ENCODE measurements at regions not wholly inside any gene's neighbourhood (a gene's known extent, or its start where the extent isn't known, plus 50 kb on each side); places are given as distances from the start of the nearest gene placed in this dataset.
"Not testable (repeated sequence)": the region's sequence is repeated elsewhere in the genome, so short reads cannot be mapped to it uniquely, and the experiment has no call there.

GRCh38 chr13:73171271-73171682 is 112.5 kb downstream of the KLF5 start:
- intact Hi-C loops (cut with DNase I): no loop called here
- DNase-seq: no peak
- WGBS: 90% methylated on average over 5 of the region's 5 CpGs
- Histone ChIP-seq H3K4me1 (ENCODE audit: control insufficient read depth, insufficient read depth, low read length) (no peaks in the 10 kb centered on the region), H3K4me3 (ENCODE audit: low read length) (no peak overlapping the region), H3K27ac (ENCODE audit: low read length) (no peak overlapping the region), H3K27me3 (ENCODE audit: control insufficient read depth, insufficient read depth) (no peaks in the 10 kb centered on the region), H3K9me3 (ENCODE audit: control insufficient read depth, low read length) (no peaks in the 10 kb centered on the region)
- no peak for ATAC-seq

DNA sequence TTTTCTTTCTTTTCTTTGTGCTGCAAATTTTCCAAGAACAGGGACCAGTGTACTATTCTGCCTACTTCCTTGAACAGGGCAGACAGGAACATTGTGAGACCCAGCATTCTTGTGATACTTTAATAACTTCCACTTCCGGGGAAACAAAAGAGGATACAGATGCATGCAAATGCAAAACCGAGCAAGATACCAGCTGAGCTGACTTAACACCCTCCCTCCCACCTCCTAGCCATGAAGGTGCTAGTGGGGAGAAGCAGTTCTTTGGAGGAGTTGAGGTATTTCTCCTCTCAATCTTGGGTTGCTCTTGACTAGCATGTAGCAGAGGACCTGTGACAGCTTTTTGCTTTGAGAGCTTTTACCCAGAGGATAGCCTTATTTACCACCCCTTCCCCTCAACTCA is 111.2 kb downstream of the KLF5 start:
- Histone ChIP-seq H3K27me3 (ENCODE audit: control insufficient read depth, insufficient read depth) (no peaks in the 10 kb centered on the region), H3K9me3 (ENCODE audit: control insufficient read depth, low read length) (no peaks in the 10 kb centered on the region), H3K27ac (ENCODE audit: low read length) (no peak overlapping the region), H3K4me1 (ENCODE audit: control insufficient read depth, insufficient read depth, low read length) (no peaks in the 10 kb centered on the region), H3K4me3 (ENCODE audit: low read length) (no peak overlapping the region)
- intact Hi-C loops (cut with DNase I): no loop called here
- ATAC-seq (no peak), DNase-seq (no peak)
- WGBS: 5% methylated on average over 2 of the region's 2 CpGs

- Histone ChIP-seq H3K4me1 (ENCODE audit: control insufficient read depth, insufficient read depth, low read length) (no peaks in the 10 kb centered on the region), H3K9me3 (ENCODE audit: control insufficient read depth, low read length) (no peaks in the 10 kb centered on the region), H3K4me3 (ENCODE audit: low read length) (no peak overlapping the region), H3K27ac (ENCODE audit: low read length) (no peak overlapping the region), H3K27me3 (ENCODE audit: control insufficient read depth, insufficient read depth) (no peaks in the 10 kb centered on the region)
- intact Hi-C loops (cut with DNase I): no loop called here
- ATAC-seq: no peak
- WGBS: 78% methylated on average over 8 of the region's 8 CpGs
- no peak for DNase-seq
Observed at GRCh38 chr13:73168953-73169401, 110.2 kb downstream of the KLF5 start.

DNA sequence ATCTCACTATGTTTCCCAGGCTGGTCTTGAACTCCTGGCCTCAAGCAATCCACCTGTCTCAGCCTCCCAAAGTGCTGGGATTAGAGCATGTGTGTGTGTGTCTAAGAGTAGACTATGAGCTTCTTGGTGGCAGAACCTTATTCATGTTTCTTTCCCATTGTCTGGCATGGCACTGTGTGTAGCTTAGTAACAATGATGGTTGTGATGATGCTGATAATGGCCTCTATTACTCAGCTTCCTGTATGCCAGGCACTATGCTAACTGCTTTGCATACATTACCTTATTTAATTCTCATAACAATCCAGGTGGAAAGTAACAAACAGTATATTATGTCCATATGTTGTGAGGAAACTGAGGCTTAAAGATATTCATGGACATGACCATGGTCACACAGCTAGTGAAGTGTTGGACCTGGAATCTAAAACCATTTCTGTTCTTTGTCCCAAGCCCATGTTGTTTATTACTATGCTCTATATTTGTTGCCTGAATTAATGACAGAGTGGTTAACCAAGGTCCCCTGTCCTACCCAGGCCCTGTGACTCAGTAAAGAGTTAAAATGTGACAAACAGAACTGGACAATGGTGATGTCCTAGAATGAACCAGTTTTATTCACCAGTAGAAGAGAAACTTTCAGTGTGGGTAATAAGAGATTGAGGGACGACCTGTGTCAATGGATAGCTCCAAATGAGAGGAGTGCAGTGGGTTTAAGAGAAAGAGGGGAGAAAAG is 109.6 kb downstream of the KLF5 start:
- 72% methylated on average over 1 of the region's 1 CpG for WGBS
- Histone ChIP-seq H3K4me1 (ENCODE audit: control insufficient read depth, insufficient read depth, low read length) (no peaks in the 10 kb centered on the region), H3K4me3 (ENCODE audit: low read length) (no peak overlapping the region), H3K27ac (ENCODE audit: low read length) (no peak overlapping the region), H3K27me3 (ENCODE audit: control insufficient read depth, insufficient read depth) (no peaks in the 10 kb centered on the region), H3K9me3 (ENCODE audit: control insufficient read depth, low read length) (no peaks in the 10 kb centered on the region)
- DNase-seq: no peak
- no peak for ATAC-seq
- intact Hi-C loops (cut with DNase I): no loop called here

DNA sequence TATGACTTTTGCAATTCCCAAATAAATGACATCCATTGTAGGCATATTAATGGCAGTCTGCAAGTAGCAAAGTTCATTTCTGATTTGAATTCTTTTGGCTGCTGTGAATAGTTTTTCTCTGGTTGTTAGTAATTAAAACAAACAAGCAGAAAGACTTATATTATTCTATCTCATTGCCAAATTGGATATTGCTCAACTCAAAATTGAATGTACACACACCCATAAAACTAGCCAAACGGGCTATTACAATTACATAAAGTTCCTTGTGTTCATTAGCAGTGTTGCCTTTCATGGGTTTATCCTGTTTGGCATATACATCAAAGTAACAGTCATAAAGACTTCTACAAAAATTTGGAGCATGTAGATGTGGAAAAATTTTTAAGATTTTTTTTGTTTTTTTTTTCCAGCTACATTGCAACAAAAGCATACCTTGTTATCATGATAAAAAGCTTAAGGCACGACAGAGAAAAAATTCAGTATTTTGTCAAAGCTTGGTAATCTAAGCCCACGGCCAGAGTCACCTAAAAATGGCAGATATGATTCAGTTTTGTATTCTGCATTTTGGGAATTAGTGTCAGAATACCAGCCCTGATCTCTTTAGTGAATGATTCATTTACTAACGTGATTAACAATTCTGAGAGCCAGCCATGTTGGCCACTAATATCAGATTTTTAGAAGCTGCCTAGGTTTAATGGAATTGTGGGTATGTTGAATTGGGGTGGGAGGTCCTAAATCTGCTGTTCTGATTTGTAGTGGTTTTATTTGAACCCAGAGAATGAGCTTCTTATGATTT is 108.4 kb downstream of the KLF5 start:
- DNase-seq (no peak), ATAC-seq (no peak)
- 57% methylated on average over 4 of the region's 4 CpGs for WGBS

GRCh38 chr13:73166204-73166603 is 107.4 kb downstream of the KLF5 start:
- no peaks in the 10 kb centered on the region for H3K27me3 ChIP-seq (ENCODE audit: control insufficient read depth, insufficient read depth)
- no peak overlapping the region for H3K27ac ChIP-seq (ENCODE audit: low read length)
- no peak for ATAC-seq
- WGBS: 73% methylated on average over 2 of the region's 2 CpGs
- no peak overlapping the region for H3K4me3 ChIP-seq (ENCODE audit: low read length)
- H3K9me3 ChIP-seq (ENCODE audit: control insufficient read depth, low read length): no peaks in the 10 kb centered on the region
- intact Hi-C loops (cut with DNase I): no loop called here
- no peak for DNase-seq
- no peaks in the 10 kb centered on the region for H3K4me1 ChIP-seq (ENCODE audit: control insufficient read depth, insufficient read depth, low read length)

More for the DNA sequence above, 108.4 kb downstream of the KLF5 start:
- intact Hi-C loops (cut with DNase I): no loop called here
- Histone ChIP-seq H3K27me3 (ENCODE audit: control insufficient read depth, insufficient read depth) (no peaks in the 10 kb centered on the region), H3K27ac (ENCODE audit: low read length) (no peak overlapping the region), H3K4me3 (ENCODE audit: low read length) (no peak overlapping the region), H3K4me1 (ENCODE audit: control insufficient read depth, insufficient read depth, low read length) (no peaks in the 10 kb centered on the region), H3K9me3 (ENCODE audit: control insufficient read depth, low read length) (no peaks in the 10 kb centered on the region)

DNA sequence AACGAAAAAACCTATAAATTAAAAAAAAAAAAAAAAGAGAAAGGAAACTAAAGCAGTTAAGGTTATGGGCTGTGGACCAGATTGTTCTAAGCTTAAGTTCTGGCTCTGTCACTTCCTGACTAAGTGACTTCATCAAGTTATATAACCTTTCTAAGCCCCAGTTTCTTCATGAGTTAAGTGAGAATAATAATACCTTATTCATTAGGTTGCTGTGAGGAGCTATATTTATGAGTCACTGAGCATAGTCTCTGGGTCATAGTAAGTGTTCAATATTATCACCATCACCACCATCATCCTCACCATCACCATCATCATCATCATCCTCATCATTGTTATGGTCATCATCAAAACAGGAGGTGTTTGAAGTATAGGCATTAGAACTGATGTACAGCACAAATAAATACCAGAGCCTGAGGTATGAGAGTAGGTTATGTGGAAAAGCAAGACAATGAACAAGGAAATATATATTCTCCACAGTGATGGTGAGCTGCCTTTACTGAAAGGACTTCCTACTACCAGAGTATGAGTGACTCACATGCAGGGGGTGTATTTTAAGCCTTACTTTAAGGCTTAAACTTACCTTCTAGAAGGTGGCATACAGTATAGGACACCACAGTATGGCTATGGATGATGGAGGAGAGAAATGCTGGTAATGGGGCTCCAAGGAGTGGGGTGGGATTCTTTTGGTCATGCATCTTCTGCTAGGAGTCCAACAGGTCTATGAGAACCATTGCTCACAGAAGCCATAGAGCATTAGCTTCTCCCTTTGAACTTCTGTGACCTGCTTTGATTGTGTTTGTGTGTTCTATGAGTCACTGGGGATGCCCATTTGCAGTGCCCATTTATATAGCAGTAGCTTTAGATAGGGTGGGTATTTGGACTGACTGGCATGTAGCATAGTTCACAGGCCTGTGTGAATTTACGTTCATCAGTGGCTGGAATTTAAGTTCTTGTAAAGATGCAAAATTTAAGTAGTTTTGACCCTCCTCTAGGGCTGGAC is 104.4 kb downstream of the KLF5 start:
- Histone ChIP-seq H3K27ac (ENCODE audit: low read length) (no peak overlapping the region), H3K4me1 (ENCODE audit: control insufficient read depth, insufficient read depth, low read length) (no peaks in the 10 kb centered on the region), H3K9me3 (ENCODE audit: control insufficient read depth, low read length) (no peaks in the 10 kb centered on the region), H3K4me3 (ENCODE audit: low read length) (no peak overlapping the region), H3K27me3 (ENCODE audit: control insufficient read depth, insufficient read depth) (no peaks in the 10 kb centered on the region)
- intact Hi-C loops (cut with DNase I): no loop called here
- ATAC-seq (no peak), DNase-seq (no peak)
- WGBS: 82% methylated on average over 2 of the region's 2 CpGs

GRCh38 chr13:73160371-73161031 is 101.7 kb downstream of the KLF5 start:
- H3K4me3 ChIP-seq (ENCODE audit: low read length); DNase-seq; H3K27me3 ChIP-seq (ENCODE audit: control insufficient read depth, insufficient read depth); H3K9me3 ChIP-seq (ENCODE audit: control insufficient read depth, low read length); intact Hi-C loops (cut with DNase I); H3K27ac ChIP-seq (ENCODE audit: low read length); H3K4me1 ChIP-seq (ENCODE audit: control insufficient read depth, insufficient read depth, low read length); ATAC-seq: not testable (repeated sequence)
- WGBS: 86% methylated on average over 5 of the region's 5 CpGs

DNA sequence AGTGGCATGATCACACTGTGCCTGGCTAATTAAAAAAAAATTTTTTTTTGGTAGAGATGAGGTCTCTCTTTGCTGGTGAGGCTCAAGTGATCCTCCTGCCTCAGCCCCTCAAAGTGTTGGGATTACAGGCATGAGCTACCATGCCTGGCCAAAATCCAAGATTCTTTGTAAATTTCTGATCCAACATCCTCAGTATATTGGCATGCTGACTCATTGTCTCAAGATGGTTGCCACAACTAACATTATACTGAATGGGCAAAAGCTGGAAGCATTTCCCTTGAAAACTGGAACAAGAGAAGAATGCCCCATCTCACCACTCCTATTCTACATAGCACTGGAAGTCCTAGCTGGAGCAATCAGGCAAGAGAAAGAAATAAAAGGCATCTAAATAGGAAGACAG is 100.0 kb downstream of the KLF5 start:
- no peak overlapping the region for H3K4me3 ChIP-seq (ENCODE audit: low read length)
- no peak for DNase-seq
- intact Hi-C loops (cut with DNase I): no loop called here
- H3K27ac ChIP-seq (ENCODE audit: low read length): no peak overlapping the region
- H3K27me3 ChIP-seq (ENCODE audit: control insufficient read depth, insufficient read depth): no peaks in the 10 kb centered on the region
- no peaks in the 10 kb centered on the region for H3K9me3 ChIP-seq (ENCODE audit: control insufficient read depth, low read length)
- no peak for ATAC-seq
- H3K4me1 ChIP-seq (ENCODE audit: control insufficient read depth, insufficient read depth, low read length): no peaks in the 10 kb centered on the region

DNA sequence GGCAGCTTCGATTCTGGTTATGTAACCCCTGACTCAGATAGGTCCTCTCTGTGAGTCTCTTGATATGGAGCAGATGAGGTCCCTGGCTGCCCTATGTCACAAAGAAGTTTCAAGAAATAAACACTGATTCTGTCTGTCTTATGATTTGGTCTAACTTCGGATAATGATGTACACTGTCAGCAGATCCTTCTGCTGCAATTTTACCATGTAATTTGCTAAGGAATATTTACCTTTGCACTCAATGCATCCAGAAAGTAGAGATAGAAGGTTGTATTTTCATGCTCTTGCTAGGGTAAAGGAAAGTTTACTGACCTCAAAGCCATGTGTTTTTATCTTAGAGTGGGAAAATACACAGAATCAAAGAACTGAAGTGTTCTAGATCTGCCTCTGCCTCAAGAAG is 98.2 kb downstream of the KLF5 start:
- ATAC-seq (no peak), DNase-seq (no peak)
- 73% methylated on average over 2 of the region's 2 CpGs for WGBS
- Histone ChIP-seq H3K4me3 (ENCODE audit: low read length) (no peak overlapping the region), H3K9me3 (ENCODE audit: control insufficient read depth, low read length) (no peaks in the 10 kb centered on the region), H3K27me3 (ENCODE audit: control insufficient read depth, insufficient read depth) (no peaks in the 10 kb centered on the region), H3K4me1 (ENCODE audit: control insufficient read depth, insufficient read depth, low read length) (no peaks in the 10 kb centered on the region), H3K27ac (ENCODE audit: low read length) (no peak overlapping the region)
- intact Hi-C loops (cut with DNase I): no loop called here

All from right cardiac atrium (tissue), 5 donors.